Right lobe of liver (tissue), 4 donors: ENCODE measurements at regions not wholly inside any gene's neighbourhood (a gene's known extent, or its start where the extent isn't known, plus 50 kb on each side); places are given as distances from the start of the nearest gene placed in this dataset.

Experiments
- CTCF ChIP-seq, 4 donors: fragments of 200-600 bp in 3 of 4; fragments of 450-650 bp in 1 of 4; IDR thresholded peaks; one replicate each; pipeline versions ENCODE4 v1.5.1 to v1.8.0; 2016 to 2022; ENCODE audit warnings: antibody characterized with exemption in 4 of 4, mild to moderate bottlenecking in 2 of 4
- POLR2A ChIP-seq: fragments of 450-650 bp; IDR thresholded peaks from one replicate; pipeline ENCODE4 v1.6.1; 2017; ENCODE audit warnings: antibody characterized with exemption, mild to moderate bottlenecking
- donor health status: DM: no; HTN: no; CAD: no.
- donor health status: DM: no; HTN: no; CAD: no.
- donor health status: DM: no; HTN: yes; CAD: no.

- TF ChIP-seq CTCF (IDR thresholded peaks at IDR 0.05) (no peak), POLR2A (no peak)
Measured at GRCh38 chr9:89850153-89850552, 245.3 kb downstream of the GADD45G start.
